Sigmoid colon (tissue), 4 donors: ENCODE measurements at regions not wholly inside any gene's neighbourhood (a gene's known extent, or its start where the extent isn't known, plus 50 kb on each side); places are given as distances from the start of the nearest gene placed in this dataset.

Experiments used
- EP300 ChIP-seq, 4 donors: sonication (generic); formaldehyde crosslinking; IDR thresholded peaks; one replicate each; pipeline ENCODE4 v1.6.1; 2017; ENCODE audit warnings: antibody characterized with exemption in 4 of 4
- POLR2A ChIP-seq, 2 donors: fragments of 450-650 bp; IDR thresholded peaks; one replicate each; pipeline ENCODE4 v1.6.1; 2016; ENCODE audit warnings: antibody characterized with exemption in 2 of 2, mild to moderate bottlenecking in 2 of 2, moderate library complexity in 2 of 2
- POLR2AphosphoS5 ChIP-seq, 4 donors: sonication (generic); formaldehyde crosslinking; IDR thresholded peaks; one replicate each; pipeline ENCODE4 v1.6.1; 2017; ENCODE audit warnings: antibody characterized with exemption in 4 of 4
- TF ChIP-seq, protein P1 (sequence below), 4 experiments: fragments of 450-650 bp in 3 of 4; fragments of 200-600 bp in 1 of 4; IDR thresholded peaks; one replicate each; pipeline ENCODE4 v1.5.1; 2016 to 2019; ENCODE audit warnings: antibody characterized with exemption in 4 of 4, mild to moderate bottlenecking in 3 of 4, moderate library complexity in 2 of 4

DNA sequence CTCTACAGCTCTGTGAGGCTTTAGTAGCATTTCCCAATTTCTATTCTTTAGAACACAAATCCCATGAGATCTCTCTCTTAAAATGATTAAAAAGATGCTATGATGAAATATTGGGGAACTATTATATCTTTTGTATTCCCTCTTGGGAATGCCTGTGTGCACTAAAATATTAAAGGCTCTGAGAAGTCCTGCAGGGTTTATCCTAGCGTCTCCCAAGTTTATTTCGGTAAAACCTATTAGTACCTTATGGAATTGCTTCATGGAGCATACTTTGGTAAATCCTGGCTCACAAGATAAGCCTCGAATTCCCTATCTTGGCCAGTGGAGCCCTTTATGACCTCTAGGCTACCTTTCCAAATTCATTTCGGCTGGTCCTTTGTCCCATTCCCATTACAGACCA lies 306.8 kb downstream of the VRK1 start:
- TF ChIP-seq POLR2AphosphoS5 (IDR thresholded peaks at IDR 0.05), result no peak
- TF ChIP-seq, protein P1, sequence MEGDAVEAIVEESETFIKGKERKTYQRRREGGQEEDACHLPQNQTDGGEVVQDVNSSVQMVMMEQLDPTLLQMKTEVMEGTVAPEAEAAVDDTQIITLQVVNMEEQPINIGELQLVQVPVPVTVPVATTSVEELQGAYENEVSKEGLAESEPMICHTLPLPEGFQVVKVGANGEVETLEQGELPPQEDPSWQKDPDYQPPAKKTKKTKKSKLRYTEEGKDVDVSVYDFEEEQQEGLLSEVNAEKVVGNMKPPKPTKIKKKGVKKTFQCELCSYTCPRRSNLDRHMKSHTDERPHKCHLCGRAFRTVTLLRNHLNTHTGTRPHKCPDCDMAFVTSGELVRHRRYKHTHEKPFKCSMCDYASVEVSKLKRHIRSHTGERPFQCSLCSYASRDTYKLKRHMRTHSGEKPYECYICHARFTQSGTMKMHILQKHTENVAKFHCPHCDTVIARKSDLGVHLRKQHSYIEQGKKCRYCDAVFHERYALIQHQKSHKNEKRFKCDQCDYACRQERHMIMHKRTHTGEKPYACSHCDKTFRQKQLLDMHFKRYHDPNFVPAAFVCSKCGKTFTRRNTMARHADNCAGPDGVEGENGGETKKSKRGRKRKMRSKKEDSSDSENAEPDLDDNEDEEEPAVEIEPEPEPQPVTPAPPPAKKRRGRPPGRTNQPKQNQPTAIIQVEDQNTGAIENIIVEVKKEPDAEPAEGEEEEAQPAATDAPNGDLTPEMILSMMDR (IDR thresholded peaks at IDR 0.05), result no peak
- no peak for TF ChIP-seq POLR2A (IDR thresholded peaks at IDR 0.05)
- no peak for TF ChIP-seq EP300 (IDR thresholded peaks at IDR 0.05)
